SK-N-DZ (cell line): ENCODE measurements at regions not wholly inside any gene's neighbourhood (a gene's known extent, or its start where the extent isn't known, plus 50 kb on each side); places are given as distances from the start of the nearest gene placed in this dataset.
"Not testable (repeated sequence)": the region's sequence is repeated elsewhere in the genome, so short reads cannot be mapped to it uniquely, and the experiment has no call there.

Experiments
- DNase-seq: peaks from one replicate; pipeline ENCODE4 v3.0.0-alpha.2; 2015; ENCODE audit warnings: low spot score

GRCh38 chr12:131192951-131193350 lies 239.2 kb downstream of the ADGRD1 start:
- no peak for DNase-seq

DNA sequence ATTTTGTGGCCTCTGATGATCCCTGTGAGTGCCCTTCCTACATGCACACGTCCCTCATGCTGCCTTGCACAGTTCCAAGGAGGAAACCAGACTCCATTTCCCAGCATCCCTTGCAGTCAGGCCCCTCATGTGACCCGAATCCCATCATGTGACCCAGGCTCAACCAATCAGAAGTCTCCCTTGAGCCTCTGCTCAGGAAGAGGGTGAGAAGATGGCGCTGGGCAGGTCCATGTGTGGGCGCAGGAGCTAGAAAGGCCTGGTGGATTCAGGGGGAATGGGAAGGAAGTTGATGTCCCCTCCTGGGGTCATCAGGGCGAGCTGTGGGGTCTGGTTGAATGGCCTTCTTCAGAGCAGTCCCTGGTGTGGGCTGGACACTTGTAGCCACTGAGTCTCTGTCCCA lies 240.5 kb downstream of the ADGRD1 start:
- DNase-seq, result peak; percentile 88

DNA sequence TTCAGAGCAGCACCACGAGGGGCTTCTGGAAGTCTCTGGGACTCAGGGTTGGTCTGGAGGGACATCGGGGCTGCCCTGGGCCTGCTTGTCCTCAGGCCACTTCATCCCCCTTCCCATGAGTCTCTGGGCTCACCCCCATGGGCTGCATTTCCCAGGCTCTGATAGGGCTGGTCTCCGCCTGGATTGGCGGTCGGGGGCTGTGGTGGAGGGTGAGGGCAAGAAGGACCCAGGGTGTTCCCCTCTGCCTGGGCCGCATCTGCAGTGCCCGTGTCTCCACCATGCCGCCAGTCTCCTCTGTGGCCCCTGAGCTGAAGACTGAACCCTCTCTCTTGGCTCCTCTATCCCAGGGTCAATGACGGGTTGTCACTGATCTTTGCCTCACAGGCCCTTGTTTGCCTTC lies 242.1 kb downstream of the ADGRD1 start:
- DNase-seq, result no peak

DNA sequence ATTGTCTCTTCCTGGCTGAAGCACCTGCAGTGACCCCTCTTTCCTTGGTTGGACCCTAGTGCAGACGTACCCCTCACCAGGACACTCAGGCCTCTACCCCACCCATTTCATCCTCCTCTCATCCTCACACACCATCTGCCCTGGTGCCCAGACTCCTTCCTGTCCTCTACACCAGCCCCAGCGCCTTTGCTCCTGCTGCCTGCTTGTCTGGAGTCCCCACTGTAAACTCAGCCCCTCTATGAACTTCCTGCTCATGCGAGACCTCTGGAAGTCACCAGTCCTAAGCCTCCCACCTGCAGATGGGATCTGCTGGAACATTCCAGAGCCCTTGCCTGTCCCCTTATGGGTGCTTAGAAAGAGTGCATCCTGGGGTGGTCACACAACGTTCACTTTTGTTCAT lies 242.5 kb downstream of the ADGRD1 start:
- DNase-seq, result no peak

GRCh38 chr12:131197490-131197889 lies 243.8 kb downstream of the ADGRD1 start:
- no peak for DNase-seq

DNA sequence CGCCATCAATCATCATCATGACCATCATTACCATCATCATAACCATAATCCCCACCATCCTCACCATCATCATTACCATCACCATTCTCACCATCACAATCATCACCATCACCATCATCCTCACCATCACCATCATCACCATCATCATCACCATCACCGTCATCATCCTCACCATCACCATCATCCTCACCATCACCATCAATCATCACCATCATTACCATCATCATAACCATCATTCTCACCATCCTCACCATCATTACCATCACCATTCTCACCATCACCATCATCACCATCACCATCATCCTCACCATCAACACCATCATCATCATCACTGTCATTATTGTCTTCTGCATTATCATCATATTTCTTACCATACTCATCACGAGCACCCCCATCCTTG lies 245.5 kb downstream of the ADGRD1 start:
- no peak for DNase-seq

DNA sequence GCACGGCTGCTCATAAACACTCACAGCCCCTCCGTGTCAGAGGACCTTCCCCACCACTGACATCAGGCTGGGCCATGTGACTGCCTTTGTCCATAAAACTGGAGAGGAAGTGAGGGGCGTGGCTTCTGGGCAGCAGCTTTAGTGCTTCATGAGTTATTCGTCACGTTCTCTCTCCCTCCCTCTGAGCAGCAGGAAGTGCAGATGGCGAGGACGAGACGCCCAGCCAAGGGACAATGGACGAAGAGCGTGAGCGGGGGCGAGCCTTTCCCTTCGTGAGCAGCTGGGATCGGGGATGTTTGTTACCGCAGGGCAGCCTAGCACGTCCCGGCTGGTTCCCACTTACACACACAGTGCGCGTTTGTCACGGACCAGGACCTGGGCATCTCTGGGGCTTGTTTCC lies 248.2 kb downstream of the ADGRD1 start:
- not testable (repeated sequence) for DNase-seq

DNA sequence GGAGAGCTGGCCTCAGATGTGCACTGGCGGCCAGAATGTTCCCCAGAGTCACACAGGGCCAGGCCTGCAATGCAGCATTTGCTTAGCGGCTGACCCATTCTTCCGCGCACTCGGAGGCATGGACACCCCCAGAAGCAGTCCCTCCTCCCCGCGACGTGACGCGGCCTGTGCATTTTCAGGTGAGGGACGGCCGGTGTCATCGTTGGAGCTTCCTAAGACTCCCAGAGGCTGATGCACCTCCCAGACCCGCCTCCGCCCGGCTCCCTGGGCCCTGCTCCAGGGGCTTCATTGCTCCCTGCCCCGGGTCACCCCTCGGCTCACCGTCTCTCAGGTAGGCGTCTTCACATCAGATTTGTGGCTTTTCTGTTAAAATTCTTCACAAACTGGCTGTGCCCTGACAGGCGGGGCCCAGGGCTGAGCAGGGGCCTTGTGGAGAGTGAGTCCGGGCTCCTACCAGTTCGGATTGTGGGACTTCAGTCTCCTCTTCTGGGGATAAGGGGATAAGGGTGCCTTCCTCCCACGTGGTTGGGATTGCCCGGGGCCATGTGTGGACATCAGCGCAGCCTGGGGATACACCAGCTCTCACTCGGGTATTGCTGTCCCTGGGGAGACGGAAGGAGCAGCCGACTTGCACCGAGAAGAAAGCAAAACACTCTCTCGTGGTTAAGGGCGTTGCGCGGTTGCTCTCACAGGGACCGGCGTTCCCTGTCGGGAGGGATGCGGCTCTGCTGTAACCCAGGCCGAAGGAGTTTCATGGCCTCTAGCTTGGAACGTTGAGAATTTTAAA lies 249.1 kb downstream of the ADGRD1 start:
- DNase-seq, result no peak

DNA sequence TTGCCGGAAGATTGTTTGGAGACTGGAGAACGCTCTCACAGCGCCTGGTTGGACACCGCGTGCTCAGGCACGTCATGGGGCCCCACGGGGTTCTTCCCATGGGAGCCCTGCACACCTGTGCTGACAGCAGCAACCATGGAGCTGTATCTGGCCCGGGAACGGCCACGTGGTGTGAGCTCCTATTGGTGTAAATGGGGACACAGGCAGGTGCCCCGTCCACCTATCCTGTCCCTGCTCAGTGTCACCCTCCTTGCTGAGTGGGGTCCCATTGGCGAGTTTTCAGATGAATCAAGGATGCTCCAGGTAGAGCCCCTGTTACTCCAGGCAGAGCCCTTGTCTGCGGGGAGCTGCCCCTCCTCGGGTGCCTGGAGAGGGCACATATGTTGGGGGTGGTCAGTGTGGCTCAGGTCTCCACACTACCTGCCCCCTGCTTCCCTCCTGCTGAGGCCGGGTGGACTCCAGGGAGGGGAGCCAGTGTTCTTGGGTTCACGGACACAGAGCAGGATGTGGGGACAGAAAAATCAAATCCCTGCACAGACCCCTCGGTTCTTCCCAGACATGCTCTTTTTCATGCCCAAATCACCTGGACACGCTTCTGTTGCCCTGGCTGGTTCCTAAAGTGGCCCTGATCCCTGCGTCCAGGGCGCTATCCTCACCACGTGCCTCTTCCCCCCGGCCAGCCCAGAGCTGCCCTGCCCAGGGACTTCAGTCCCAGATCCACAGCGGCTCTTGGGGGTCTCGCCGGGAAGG lies 250.1 kb downstream of the ADGRD1 start:
- DNase-seq, result no peak

- peak; percentile 40 for DNase-seq
Observed at GRCh38 chr12:131204416-131205274, 250.9 kb downstream of the ADGRD1 start.

DNA sequence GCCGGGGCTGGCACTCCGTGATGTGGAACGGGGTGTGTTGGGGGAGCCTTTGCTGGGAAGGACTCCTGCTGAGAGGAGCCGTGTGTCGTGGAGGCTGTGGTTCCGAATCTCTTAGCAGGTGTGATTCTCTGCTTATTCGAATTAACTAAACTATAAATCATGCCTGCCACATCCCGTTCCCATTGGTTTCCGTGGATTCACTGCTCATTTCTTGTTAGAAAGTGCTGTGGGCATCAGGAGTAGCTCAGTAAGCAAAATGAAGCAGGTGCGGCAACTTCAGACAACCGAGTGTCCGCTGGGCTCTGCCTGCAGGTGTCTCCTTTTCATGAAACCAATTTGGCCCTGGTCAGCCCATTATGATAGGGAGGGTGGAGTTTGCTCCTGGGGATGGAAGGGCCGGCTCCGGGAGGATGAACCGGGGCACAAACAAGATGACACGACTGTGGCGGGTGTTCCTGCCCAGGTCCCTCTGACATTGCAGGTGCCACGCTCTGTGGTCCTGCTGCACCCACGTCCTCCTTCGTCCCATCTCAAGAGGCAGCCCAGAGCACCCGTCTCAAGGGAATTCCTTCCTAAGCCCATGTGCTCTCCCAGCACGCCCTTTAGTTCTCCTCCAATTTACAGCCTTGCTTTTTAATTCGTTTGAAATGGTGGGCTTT lies 251.7 kb downstream of the ADGRD1 start:
- not testable (repeated sequence) for DNase-seq

GRCh38 chr12:131206630-131207299 lies 253.1 kb downstream of the ADGRD1 start:
- DNase-seq, result not testable (repeated sequence)

DNA sequence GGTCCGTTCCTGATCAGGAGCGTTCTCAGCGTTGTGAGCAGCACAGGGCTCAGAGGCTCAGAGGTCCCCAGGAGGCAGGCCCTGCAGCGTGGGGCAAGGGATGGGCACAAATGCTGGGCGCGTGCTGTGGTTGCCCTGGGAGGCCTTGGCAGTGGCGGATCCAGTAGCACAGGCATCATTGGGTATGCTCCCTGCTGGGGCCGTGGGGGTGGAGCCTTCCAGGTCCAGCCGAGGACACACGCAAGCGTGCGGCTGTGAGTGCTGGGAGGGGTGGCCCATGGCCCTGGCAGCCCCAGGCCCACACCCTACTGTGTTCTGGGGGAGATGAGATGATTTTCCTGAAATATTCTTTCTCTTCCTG lies 253.6 kb downstream of the ADGRD1 start:
- not testable (repeated sequence) for DNase-seq

DNA sequence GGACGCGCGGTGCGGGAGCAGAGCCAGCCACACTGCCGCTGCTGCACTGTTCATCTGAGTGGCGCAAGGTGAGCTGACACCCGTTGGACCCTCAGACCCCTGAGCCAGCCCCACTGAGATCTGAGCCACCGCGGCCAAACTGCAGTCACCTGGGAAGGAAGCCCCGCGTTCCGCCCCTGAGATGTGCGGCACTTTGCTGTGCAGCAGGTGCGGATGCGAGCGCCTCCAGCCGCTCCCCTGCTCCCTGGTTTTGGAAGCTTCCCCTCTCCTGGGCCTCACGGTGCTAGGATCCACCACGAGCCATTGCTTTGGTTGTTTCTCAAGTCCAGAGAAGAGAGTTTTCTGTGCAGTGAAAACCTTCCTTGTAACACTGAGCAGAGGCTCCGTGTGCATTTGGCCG lies 254.1 kb downstream of the ADGRD1 start:
- not testable (repeated sequence) for DNase-seq

- DNase-seq, result no peak
Observed at GRCh38 chr12:131208425-131208824, 254.7 kb downstream of the ADGRD1 start.

GRCh38 chr12:131209082-131210070 lies 255.7 kb downstream of the ADGRD1 start:
- DNase-seq, result no peak

DNA sequence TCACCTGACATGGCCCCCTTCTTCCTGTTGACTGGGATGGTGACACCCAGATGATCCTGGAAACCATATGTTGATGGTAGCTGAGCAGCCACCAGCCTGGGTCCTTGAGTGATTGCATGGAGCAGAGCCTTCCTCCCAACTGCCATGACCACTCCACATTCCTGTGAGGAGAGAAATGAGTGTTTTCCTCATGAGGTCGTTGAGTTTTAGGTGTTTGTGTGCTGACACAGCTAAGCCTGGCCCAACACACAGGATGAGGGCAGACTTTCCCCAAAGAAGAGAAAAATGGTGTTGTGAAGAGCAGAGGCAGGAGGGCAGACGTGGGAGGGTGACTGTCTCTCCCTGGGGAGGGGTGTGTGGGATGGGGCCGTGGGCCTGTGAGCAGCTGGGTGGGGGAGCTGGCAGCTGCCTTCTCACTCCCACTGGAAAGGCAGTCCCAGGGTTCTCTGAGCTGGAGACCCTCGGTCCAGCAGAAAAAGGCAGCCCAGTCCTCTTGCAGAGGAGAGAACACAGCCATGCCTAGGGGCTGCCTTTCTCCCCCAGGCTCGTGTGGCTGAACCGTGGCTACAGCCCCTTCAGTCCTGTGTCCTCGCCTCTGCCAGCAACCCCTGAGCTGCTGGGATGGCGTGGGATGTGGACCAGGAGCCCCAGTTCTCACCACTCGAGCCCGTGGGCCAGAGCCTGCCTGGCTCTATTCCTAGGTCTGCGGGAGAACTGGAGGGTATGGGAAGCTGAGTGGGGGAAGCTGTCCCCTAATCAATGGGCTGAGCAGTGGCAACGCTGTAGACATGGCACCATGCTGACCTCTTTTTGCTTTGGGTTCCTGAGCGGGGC lies 257.0 kb downstream of the ADGRD1 start:
- DNase-seq, result no peak

GRCh38 chr12:131211340-131211938 lies 257.7 kb downstream of the ADGRD1 start:
- no peak for DNase-seq
